H1 (cell line): ENCODE measurements at regions not wholly inside any gene's neighbourhood (a gene's known extent, or its start where the extent isn't known, plus 50 kb on each side); places are given as distances from the start of the nearest gene placed in this dataset.

Experiments
- CTCF ChIA-PET: fragments of 300-600 bp; sonication (Branson Sonifier 250); formaldehyde crosslinking; loops from one replicate; lab custom pipeline; 2021; ENCODE audit not compliant: partially characterized antibody; lab: Charles Lee
- POLR2A ChIA-PET: fragments of 300-600 bp; sonication (Branson Sonifier 250); formaldehyde crosslinking; loops from one replicate; lab custom pipeline; 2021; ENCODE audit warnings: inconsistent platforms; ENCODE audit not compliant: partially characterized antibody; lab: Charles Lee
- DNase-seq, 2 experiments: peaks; one replicate each; pipeline versions ENCODE4 v3.0.0 to v3.0.0-alpha.2; 2010 to 2022; ENCODE audit warnings: low spot score in 2 of 2, low read depth in 1 of 2, mixed read lengths in 1 of 2
- FAIRE-seq: peaks from 2 replicates; lab custom pipeline; 2011; peaks lifted over from hg19 to GRCh38; lab: Jason Lieb, UNC
- H2AFZ ChIP-seq: 2 replicates; pipeline ENCODE4 v1.8.1; 2012; ENCODE audit warnings: low read length, inconsistent platforms
- H2AK5ac ChIP-seq: 2 replicates; pipeline ENCODE4 v1.6.1; 2013; ENCODE audit warnings: low read depth, low read length
- H2BK120ac ChIP-seq: replicated peaks from 2 replicates; pipeline ENCODE3; 2013; ENCODE audit warnings: low read depth, low read length, inconsistent platforms
- H2BK12ac ChIP-seq: 2 replicates; pipeline ENCODE4 v1.6.1; 2013; ENCODE audit warnings: low read depth, low read length
- H2BK15ac ChIP-seq: 2 replicates; pipeline ENCODE4 v1.6.1; 2013; ENCODE audit warnings: low read length
- H2BK20ac ChIP-seq: 2 replicates; pipeline ENCODE4 v1.6.1; 2013; ENCODE audit warnings: low read length
- H2BK5ac ChIP-seq: 2 replicates; pipeline ENCODE4 v1.6.1; 2013; ENCODE audit warnings: low read depth, low read length
- H3K14ac ChIP-seq: 2 replicates; pipeline ENCODE4 v1.6.1; 2013; ENCODE audit warnings: inconsistent platforms; ENCODE audit not compliant: insufficient read length
- H3K18ac ChIP-seq: 2 replicates; pipeline ENCODE4 v1.6.1; 2013; ENCODE audit warnings: low read length; ENCODE audit errors: extremely low read depth
- H3K23ac ChIP-seq: 2 replicates; pipeline ENCODE4 v1.6.1; 2013; ENCODE audit warnings: inconsistent platforms; ENCODE audit not compliant: insufficient read length
- H3K23me2 ChIP-seq: 2 replicates; pipeline ENCODE4 v1.6.1; 2013; ENCODE audit warnings: low read depth, low read length
- H3K27ac ChIP-seq: 2 replicates; pipeline ENCODE4 v1.6.1; 2011; ENCODE audit warnings: low read depth, low read length, inconsistent platforms
- H3K27me3 ChIP-seq, 4 experiments: replicated peaks in 1 of 4; 1 replicate in 1 of 4; 2 replicates in 3 of 4; pipeline versions ENCODE4 v1.6.1 to v1.8.1; 2011 to 2013; ENCODE audit warnings: low read length in 3 of 4, mild to moderate bottlenecking in 3 of 4, inconsistent platforms in 2 of 4, mixed read lengths in 2 of 4, moderate library complexity in 1 of 4; ENCODE audit not compliant: control insufficient read depth in 3 of 4, insufficient read depth in 3 of 4; ENCODE audit errors: extremely low read depth in 1 of 4
- H3K36me3 ChIP-seq, 4 experiments: 2 replicates each; pipeline versions ENCODE4 v1.6.1 to v1.8.1; 2011 to 2013; ENCODE audit warnings: mild to moderate bottlenecking in 4 of 4, low read length in 3 of 4, moderate library complexity in 2 of 4, control low read depth in 1 of 4, inconsistent platforms in 1 of 4; ENCODE audit not compliant: insufficient read depth in 4 of 4, control insufficient read depth in 2 of 4
- H3K4ac ChIP-seq: replicated peaks from 2 replicates; pipeline ENCODE3; 2013; ENCODE audit warnings: low read length, low read depth, mixed read lengths, inconsistent platforms; ENCODE audit not compliant: insufficient read length
- H3K4me1 ChIP-seq, 4 experiments: replicated peaks in 1 of 4; 1 replicate in 1 of 4; 2 replicates in 3 of 4; pipeline versions ENCODE4 v1.6.1 to v1.8.1; 2011 to 2013; ENCODE audit warnings: low read length in 3 of 4, inconsistent platforms in 2 of 4, mixed read lengths in 1 of 4; ENCODE audit not compliant: insufficient read depth in 4 of 4, control insufficient read depth in 3 of 4
- H3K4me2 ChIP-seq, 2 experiments: 2 replicates each; pipeline versions ENCODE4 v1.6.1 to v1.8.1; 2011 to 2013; ENCODE audit warnings: low read depth in 2 of 2, low read length in 2 of 2, control low read depth in 1 of 2, inconsistent platforms in 1 of 2, mild to moderate bottlenecking in 1 of 2; ENCODE audit not compliant: insufficient read depth in 1 of 2
- H3K4me3 ChIP-seq, 4 experiments: fragments of 200-600, 300-600 bp in 1 of 4; sonication (generic), shearing (Covaris generic), sonication (Bioruptor Twin) in 1 of 4; 2 replicates each; pipeline versions ENCODE4 v1.5.1 to v1.8.1; 2011 to 2016; ENCODE audit warnings: low read length in 4 of 4, low read depth in 3 of 4, control low read depth in 2 of 4, inconsistent platforms in 2 of 4, mild to moderate bottlenecking in 2 of 4, mixed read lengths in 1 of 4, moderate library complexity in 1 of 4; ENCODE audit not compliant: insufficient read depth in 2 of 4; ENCODE audit errors: extremely low read depth in 1 of 4
- H3K56ac ChIP-seq: replicated peaks from 2 replicates; pipeline ENCODE3; 2013; ENCODE audit warnings: low read depth, mild to moderate bottlenecking, mixed read lengths, low read length, inconsistent platforms; ENCODE audit not compliant: insufficient read length
- H3K79me1 ChIP-seq: 2 replicates; pipeline ENCODE4 v1.6.1; 2013; ENCODE audit warnings: low read depth, low read length, control low read depth
- H3K79me2 ChIP-seq, 2 experiments: 2 replicates each; pipeline versions ENCODE4 v1.6.1 to v1.8.1; 2012 to 2013; ENCODE audit warnings: low read length in 2 of 2, mild to moderate bottlenecking in 2 of 2, inconsistent platforms in 1 of 2; ENCODE audit not compliant: insufficient read depth in 2 of 2, control insufficient read depth in 1 of 2
- H3K9ac ChIP-seq, 4 experiments: replicated peaks in 1 of 4; 1 replicate in 1 of 4; 2 replicates in 3 of 4; pipeline versions ENCODE4 v1.6.1 to v1.8.1; 2011 to 2013; ENCODE audit warnings: low read depth in 3 of 4, low read length in 3 of 4, control low read depth in 2 of 4, mild to moderate bottlenecking in 2 of 4, moderate library complexity in 2 of 4, inconsistent platforms in 1 of 4; ENCODE audit errors: extremely low read depth in 1 of 4
- H3K9me3 ChIP-seq, 2 experiments: 2 replicates each; pipeline versions ENCODE4 v1.6.1 to v1.8.1; 2012 to 2013; ENCODE audit warnings: mild to moderate bottlenecking in 2 of 2, moderate library complexity in 2 of 2, control low read depth in 1 of 2, inconsistent platforms in 1 of 2, low read depth in 1 of 2, low read length in 1 of 2, mixed read lengths in 1 of 2; ENCODE audit not compliant: insufficient read depth in 2 of 2
- H4K20me1 ChIP-seq, 2 experiments: replicated peaks in 1 of 2; 2 replicates each; pipeline versions ENCODE3 to v1.8.1; 2011 to 2013; ENCODE audit warnings: inconsistent platforms in 2 of 2, low read length in 2 of 2, mild to moderate bottlenecking in 1 of 2; ENCODE audit not compliant: insufficient read depth in 2 of 2, control insufficient read depth in 1 of 2
- H4K5ac ChIP-seq: 2 replicates; pipeline ENCODE4 v1.6.1; 2013; ENCODE audit warnings: low read length, low read depth, mixed read lengths, inconsistent platforms; ENCODE audit not compliant: insufficient read length
- H4K8ac ChIP-seq: 2 replicates; pipeline ENCODE4 v1.8.0; 2013; ENCODE audit warnings: mild to moderate bottlenecking, moderate library complexity, low read length, inconsistent platforms; ENCODE audit not compliant: insufficient read depth; ENCODE audit errors: extremely low read depth
- H4K91ac ChIP-seq: replicated peaks from 2 replicates; pipeline ENCODE3; 2013; ENCODE audit warnings: low read length, mixed read lengths, inconsistent platforms; ENCODE audit not compliant: insufficient read length
- CREB1 ChIP-seq: IDR thresholded peaks from 2 replicates; pipeline ENCODE4 v1.6.1; 2012; ENCODE audit warnings: inconsistent platforms
- HDAC2 ChIP-seq, 2 experiments: fragments of 300-600 bp in 1 of 2; sonication (generic) in 1 of 2; IDR thresholded peaks; 2 replicates each; pipeline ENCODE4 v1.6.1; 2011 to 2012; ENCODE audit warnings: low read depth in 2 of 2, low read length in 2 of 2, mild to moderate bottlenecking in 2 of 2, moderate library complexity in 2 of 2, borderline replicate concordance in 1 of 2, inconsistent platforms in 1 of 2
- KDM4A ChIP-seq: IDR thresholded peaks from one replicate; pipeline ENCODE4 v1.7.1; 2012; ENCODE audit warnings: low read depth, mild to moderate bottlenecking, moderate library complexity, low read length, inconsistent platforms; ENCODE audit not compliant: severe bottlenecking
- RFX5 ChIP-seq: IDR thresholded peaks from 2 replicates; pipeline ENCODE4 v1.6.1; 2011; ENCODE audit warnings: low read depth, low read length, improper control_type of control experiment, borderline replicate concordance
- SIN3A ChIP-seq, 2 experiments: IDR thresholded peaks in 1 of 2; conservative IDR thresholded peaks in 1 of 2; 2 replicates each; pipeline ENCODE4 v1.6.1; 2011 to 2012; ENCODE audit warnings: low read length in 2 of 2, improper control_type of control experiment in 1 of 2, low read depth in 1 of 2, mild to moderate bottlenecking in 1 of 2
- SRF ChIP-seq: IDR thresholded peaks from 2 replicates; pipeline ENCODE4 v1.6.1; 2011; ENCODE audit warnings: mild to moderate bottlenecking, low read depth, low read length, moderate library complexity
- ZNF274 ChIP-seq: IDR thresholded peaks from 2 replicates; pipeline ENCODE4 v1.7.0; 2012; ENCODE audit warnings: low read length, borderline replicate concordance; ENCODE audit errors: extremely low read depth
- WGBS, 2 experiments: shearing (Covaris generic) in 1 of 2; methylation state at CpG; one replicate each; pipeline versions ENCODE4 v1.1.6 to v1.1.7; 2013 to 2015; ENCODE audit warnings: low lambda C conversion rate in 2 of 2, mixed read lengths in 2 of 2, inconsistent platforms in 1 of 2, low coverage in 1 of 2, missing lambda C conversion rate in 1 of 2; ENCODE audit not compliant: insufficient replicate concordance in 2 of 2, insufficient coverage in 1 of 2, insufficient read length in 1 of 2; ENCODE audit errors: extremely low coverage in 1 of 2, missing lambda C conversion rate in 1 of 2; 5-methylcytosine and 5-hydroxymethylcytosine counted together

GRCh38 chr5:152329761-152330283 is 75.3 kb downstream of the NMUR2 start:
- FAIRE-seq (no peak), DNase-seq (no peak)
- ChIA-PET CTCF (interaction anchor here (0.9 to 2.8 kb wide), 3 partner anchors 19 to 465 kb away, joined by 3 to 12 read pairs (median 3); no protein-coding TSS in a partner anchor), POLR2A (no interaction called here)
- H3K4me3 ChIP-seq = no peak overlapping the region
- H3K27ac ChIP-seq = no peak overlapping the region
- H3K27me3 ChIP-seq = no peaks in the 10 kb centered on the region
- H3K23me2 ChIP-seq = no peaks in the 10 kb centered on the region
- no peak overlapping the region for H3K23ac ChIP-seq
- H3K56ac ChIP-seq = no peak overlapping the region
- H3K4me2 ChIP-seq = no peak overlapping the region
- H3K4me1 ChIP-seq = no peaks in the 10 kb centered on the region
- H3K14ac ChIP-seq = no peak overlapping the region
- TF ChIP-seq SRF (no peak), SIN3A (conservative IDR thresholded peaks at IDR 0.05 in 1 of 2, IDR thresholded peaks at IDR 0.05 in 1 of 2; ENCODE audit: low read depth in 1 of 2, low read length in 2 of 2) (no peak), CREB1 (no peak), HDAC2 (IDR thresholded peaks at IDR 0.05; ENCODE audit: borderline replicate concordance in 1 of 2, low read depth in 2 of 2, low read length in 2 of 2) (no peak), RFX5 (no peak), ZNF274 (no peak), KDM4A (no peak)
- no peak overlapping the region for H2BK12ac ChIP-seq
- H2BK20ac ChIP-seq = no peak overlapping the region
- no peak overlapping the region for H3K4ac ChIP-seq
- no peaks in the 10 kb centered on the region for H3K9me3 ChIP-seq
- no peak overlapping the region for H3K9ac ChIP-seq
- no peak overlapping the region for H2BK120ac ChIP-seq
- no peaks in the 10 kb centered on the region for H4K20me1 ChIP-seq
- H2BK15ac ChIP-seq = no peak overlapping the region
- H4K91ac ChIP-seq = no peak overlapping the region
- H3K79me1 ChIP-seq = no peaks in the 10 kb centered on the region
- no peak overlapping the region for H4K5ac ChIP-seq
- no peak overlapping the region for H2BK5ac ChIP-seq
- H3K79me2 ChIP-seq = no peaks in the 10 kb centered on the region
- WGBS, 2 experiments = 87% methylated on average over 5 of the region's 5 CpGs; no CpG with 5 or more reads in 1 of the 2 experiments
- H2AFZ ChIP-seq = no peak overlapping the region
- H3K18ac ChIP-seq = no peak overlapping the region
- no peak overlapping the region for H2AK5ac ChIP-seq
- no peaks in the 10 kb centered on the region for H3K36me3 ChIP-seq
- no peak overlapping the region for H4K8ac ChIP-seq
